Suprapubic skin (tissue), 4 donors: ENCODE measurements at regions not wholly inside any gene's neighbourhood (a gene's known extent, or its start where the extent isn't known, plus 50 kb on each side); places are given as distances from the start of the nearest gene placed in this dataset.

Experiments used
- DNase-seq, 2 donors: peaks; one replicate each; pipeline ENCODE4 v3.0.0-alpha.2; 2019; ENCODE audit warnings: low spot score in 2 of 2
- H3K27ac ChIP-seq: fragments of 200-600 bp; sonication (generic); one replicate; pipeline ENCODE4 v1.5.1; 2019
- H3K27me3 ChIP-seq: fragments of 200-600 bp; sonication (generic); one replicate; pipeline ENCODE4 v1.5.1; 2019
- H3K36me3 ChIP-seq: fragments of 200-600 bp; sonication (generic); one replicate; pipeline ENCODE4 v1.5.1; 2019
- H3K4me1 ChIP-seq: fragments of 200-600 bp; sonication (generic); one replicate; pipeline ENCODE4 v1.5.1; 2019
- H3K4me3 ChIP-seq: fragments of 200-600 bp; sonication (generic); one replicate; pipeline ENCODE4 v1.5.1; 2019; ENCODE audit warnings: mild to moderate bottlenecking
- H3K9me3 ChIP-seq: fragments of 200-600 bp; sonication (generic); one replicate; pipeline ENCODE4 v1.5.1; 2019
- CTCF ChIP-seq, 2 donors: fragments of 200-600 bp in 1 of 2; fragments of 450-650 bp in 1 of 2; sonication (generic) in 1 of 2; IDR thresholded peaks; one replicate each; pipeline ENCODE4 v1.5.1; 2016 to 2019; ENCODE audit warnings: antibody characterized with exemption in 2 of 2, mild to moderate bottlenecking in 1 of 2, moderate library complexity in 1 of 2
- EP300 ChIP-seq: sonication (generic); formaldehyde crosslinking; IDR thresholded peaks from one replicate; pipeline ENCODE4 v1.6.1; 2017; ENCODE audit warnings: antibody characterized with exemption
- POLR2A ChIP-seq, 2 donors: fragments of 450-650 bp; IDR thresholded peaks; one replicate each; pipeline ENCODE4 v1.6.1; 2017; ENCODE audit warnings: antibody characterized with exemption in 2 of 2, mild to moderate bottlenecking in 2 of 2, moderate library complexity in 2 of 2
- POLR2AphosphoS5 ChIP-seq, 3 donors: sonication (generic); formaldehyde crosslinking; IDR thresholded peaks; one replicate each; pipeline ENCODE4 v1.6.1; 2017; ENCODE audit warnings: antibody characterized with exemption in 3 of 3
- WGBS: methylation state at CpG from one replicate; pipeline ENCODE4 v1.1.5; 2018; 5-methylcytosine and 5-hydroxymethylcytosine counted together

- Histone ChIP-seq H3K36me3 (no peaks in the 10 kb centered on the region), H3K4me3 (no peak overlapping the region), H3K4me1 (no peaks in the 10 kb centered on the region), H3K27me3 (peaks cover 4% of the 10 kb centered on the region), H3K27ac (no peak overlapping the region), H3K9me3 (no peaks in the 10 kb centered on the region)
- 84% methylated on average over 5 of the region's 5 CpGs for WGBS
- no peak for DNase-seq
- TF ChIP-seq EP300 = no peak
- no peak for TF ChIP-seq POLR2AphosphoS5 (IDR thresholded peaks at IDR 0.05)
- no peak for TF ChIP-seq POLR2A (IDR thresholded peaks at IDR 0.05)
- TF ChIP-seq CTCF (IDR thresholded peaks at IDR 0.05) = no peak
Measured at GRCh38 chr16:17853958-17854357, 383.2 kb upstream of the XYLT1 start.

DNA sequence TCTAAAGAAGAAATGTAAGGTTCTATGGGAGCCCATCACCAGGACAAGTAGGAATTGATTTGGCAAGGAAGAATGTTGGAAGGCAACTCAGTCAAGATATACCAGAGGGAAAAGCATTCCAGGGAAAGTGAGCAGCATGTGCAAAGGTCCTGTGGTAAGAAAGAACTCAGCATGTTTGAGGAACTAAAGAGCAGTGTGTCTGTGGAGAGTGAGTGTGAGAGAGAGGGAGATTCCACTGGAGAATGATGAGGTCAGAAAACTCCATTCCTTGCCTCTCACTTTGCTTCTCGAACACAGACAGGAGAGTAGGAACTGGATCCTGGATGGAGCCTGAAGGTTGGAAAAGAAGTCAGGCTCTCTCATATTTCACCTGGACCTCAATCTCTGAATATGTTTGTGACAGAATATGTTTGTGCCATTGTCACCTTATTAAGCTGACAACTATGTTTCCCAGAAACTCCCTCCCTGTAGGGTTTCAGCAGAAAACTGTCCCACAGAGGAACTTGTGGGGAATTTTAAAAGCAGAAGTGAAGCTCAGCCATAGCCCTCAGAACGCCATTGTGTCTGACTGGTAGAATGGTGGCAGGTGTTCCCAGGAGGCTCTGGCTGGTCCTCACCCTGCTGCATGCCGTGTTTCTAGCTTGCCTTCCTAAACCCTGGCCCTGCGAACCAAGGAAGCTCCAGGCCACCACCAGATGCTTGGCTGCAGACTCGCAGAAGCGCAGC, 382.4 kb upstream of the XYLT1 start:
- no peak overlapping the region for H3K27ac ChIP-seq
- TF ChIP-seq CTCF (IDR thresholded peaks at IDR 0.05) (no peak), POLR2A (IDR thresholded peaks at IDR 0.05) (no peak), POLR2AphosphoS5 (IDR thresholded peaks at IDR 0.05) (no peak), EP300 (no peak)
- no peaks in the 10 kb centered on the region for H3K36me3 ChIP-seq
- 80% methylated on average over 6 of the region's 6 CpGs for WGBS
- H3K9me3 ChIP-seq = no peaks in the 10 kb centered on the region
- no peaks in the 10 kb centered on the region for H3K4me1 ChIP-seq
- DNase-seq = no peak
- peaks cover 1% of the 10 kb centered on the region for H3K27me3 ChIP-seq
- H3K4me3 ChIP-seq = no peak overlapping the region

- Histone ChIP-seq H3K36me3 (no peaks in the 10 kb centered on the region), H3K9me3 (no peaks in the 10 kb centered on the region), H3K27ac (no peak overlapping the region), H3K27me3 (no peaks in the 10 kb centered on the region), H3K4me3 (no peak overlapping the region), H3K4me1 (no peaks in the 10 kb centered on the region)
- DNase-seq = no peak
- no peak for TF ChIP-seq CTCF (IDR thresholded peaks at IDR 0.05)
- no peak for TF ChIP-seq POLR2A (IDR thresholded peaks at IDR 0.05)
- no peak for TF ChIP-seq EP300
- TF ChIP-seq POLR2AphosphoS5 (IDR thresholded peaks at IDR 0.05) = no peak
- WGBS = 42% methylated on average over 16 of the region's 16 CpGs
Measured at GRCh38 chr16:17850581-17851250, 380.0 kb upstream of the XYLT1 start.

DNA sequence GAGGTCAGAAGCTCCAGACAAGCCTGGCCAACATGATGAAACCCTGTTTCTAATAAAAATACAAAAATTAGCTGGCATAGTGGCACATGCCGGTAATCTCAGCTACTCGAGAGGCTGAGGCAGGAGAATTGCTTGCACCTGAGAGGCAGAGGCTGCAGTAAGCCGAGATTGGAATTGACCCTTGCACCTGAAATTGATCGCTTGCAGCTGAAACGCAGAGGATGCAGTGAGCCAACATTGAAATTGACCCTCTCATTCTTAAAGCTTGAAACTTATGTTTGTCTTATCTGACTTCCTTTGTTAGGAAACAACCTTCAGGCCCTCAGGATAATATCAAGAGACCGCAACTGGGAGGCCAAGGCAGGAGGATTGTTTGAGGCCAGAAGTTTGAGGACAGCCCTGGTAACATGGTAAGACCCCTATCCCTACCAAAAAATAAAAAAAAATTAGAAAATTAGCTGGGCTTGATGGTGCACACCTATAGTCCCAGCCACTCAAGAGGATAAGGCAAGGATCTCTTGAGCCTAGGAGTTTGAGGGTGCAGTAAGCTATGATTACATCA, 376.6 kb upstream of the XYLT1 start:
- Histone ChIP-seq H3K4me1 (no peaks in the 10 kb centered on the region), H3K4me3 (no peak overlapping the region), H3K27me3 (no peaks in the 10 kb centered on the region), H3K9me3 (no peaks in the 10 kb centered on the region), H3K36me3 (no peaks in the 10 kb centered on the region), H3K27ac (no peak overlapping the region)
- DNase-seq = no peak
- TF ChIP-seq EP300 = no peak
- no peak for TF ChIP-seq POLR2A (IDR thresholded peaks at IDR 0.05)
- no peak for TF ChIP-seq POLR2AphosphoS5 (IDR thresholded peaks at IDR 0.05)
- TF ChIP-seq CTCF (IDR thresholded peaks at IDR 0.05) = no peak
- WGBS = 88% methylated on average over 6 of the region's 6 CpGs

DNA sequence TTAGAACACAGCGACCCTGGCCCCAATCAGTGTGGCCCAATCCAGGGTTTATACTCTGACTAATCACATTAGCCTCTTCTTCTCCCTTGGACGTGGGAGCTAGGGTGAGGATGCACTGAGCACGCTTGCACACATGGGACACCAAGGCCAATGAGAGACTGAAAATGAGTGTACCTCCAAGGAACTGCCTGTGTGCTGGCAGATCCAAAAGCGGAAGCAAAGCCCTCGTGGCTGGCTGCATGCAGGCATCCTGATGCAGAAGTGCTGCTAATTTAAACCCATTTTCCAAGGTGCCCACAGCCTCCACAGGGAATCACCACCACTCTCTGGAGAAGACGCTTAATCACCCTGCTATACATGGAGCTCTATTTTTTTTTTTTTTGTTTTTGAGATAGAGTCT, 375.3 kb upstream of the XYLT1 start:
- 77% methylated on average over 6 of the region's 6 CpGs for WGBS
- no peak overlapping the region for H3K4me3 ChIP-seq
- no peak overlapping the region for H3K27ac ChIP-seq
- H3K4me1 ChIP-seq = no peaks in the 10 kb centered on the region
- no peaks in the 10 kb centered on the region for H3K9me3 ChIP-seq
- no peaks in the 10 kb centered on the region for H3K36me3 ChIP-seq
- DNase-seq = no peak
- no peaks in the 10 kb centered on the region for H3K27me3 ChIP-seq
- TF ChIP-seq POLR2AphosphoS5 (IDR thresholded peaks at IDR 0.05) (no peak), EP300 (no peak), POLR2A (IDR thresholded peaks at IDR 0.05) (no peak), CTCF (IDR thresholded peaks at IDR 0.05) (no peak)
